Heart left ventricle (tissue), 16 donors: ENCODE measurements at regions not wholly inside any gene's neighbourhood (a gene's known extent, or its start where the extent isn't known, plus 50 kb on each side); places are given as distances from the start of the nearest gene placed in this dataset.

Source experiments
- ATAC-seq, 4 donors: fragments of 200-7000 bp; cut with Tn5 transposase; one replicate each; pipeline ENCODE4 v1.9.1; 2020 to 2022; ENCODE audit warnings: moderate library complexity in 4 of 4, mild to moderate bottlenecking in 3 of 4, moderate number of reproducible peaks in 1 of 4
- DNase-seq, 5 donors: peaks; one replicate each; pipeline ENCODE4 v3.0.0-alpha.2; 2020
- H3K27ac ChIP-seq, 12 donors: fragments of 200-600 bp; sonication (generic) in 4 of 12; one replicate each; pipeline versions ENCODE4 v1.5.0 to v1.8.0; 2016 to 2022; ENCODE audit warnings: mild to moderate bottlenecking in 2 of 12
- H3K27me3 ChIP-seq, 9 donors: fragments of 200-600 bp; sonication (generic) in 2 of 9; one replicate each; pipeline versions ENCODE4 v1.5.1 to v1.8.0; 2016 to 2022; ENCODE audit warnings: mild to moderate bottlenecking in 3 of 9
- H3K36me3 ChIP-seq, 9 donors: fragments of 200-600 bp; sonication (generic) in 2 of 9; one replicate each; pipeline versions ENCODE4 v1.5.0 to v1.8.0; 2018 to 2022; ENCODE audit warnings: mild to moderate bottlenecking in 2 of 9
- H3K4me1 ChIP-seq, 12 donors: fragments of 200-600 bp; sonication (generic) in 4 of 12; one replicate each; pipeline versions ENCODE4 v1.5.0 to v1.8.0; 2016 to 2022; ENCODE audit warnings: mild to moderate bottlenecking in 3 of 12
- H3K4me3 ChIP-seq, 12 donors: fragments of 200-600 bp; sonication (generic) in 4 of 12; one replicate each; pipeline versions ENCODE4 v1.5.0 to v1.8.0; 2017 to 2022; ENCODE audit warnings: mild to moderate bottlenecking in 9 of 12, moderate library complexity in 4 of 12
- H3K9me3 ChIP-seq, 12 donors: fragments of 200-600 bp; sonication (generic) in 4 of 12; one replicate each; pipeline versions ENCODE4 v1.5.0 to v1.8.0; 2016 to 2022; ENCODE audit warnings: mild to moderate bottlenecking in 1 of 12
- CTCF ChIP-seq, 12 donors: fragments of 200-600 bp; sonication (generic) in 4 of 12; IDR thresholded peaks; one replicate each; pipeline versions ENCODE4 v1.5.0 to v1.8.0; 2018 to 2022; ENCODE audit warnings: antibody characterized with exemption in 12 of 12, mild to moderate bottlenecking in 5 of 12
- POLR2A ChIP-seq, 2 donors: fragments of 450-650 bp; IDR thresholded peaks; one replicate each; pipeline ENCODE4 v1.6.1; 2017; ENCODE audit warnings: antibody characterized with exemption in 2 of 2, mild to moderate bottlenecking in 2 of 2, moderate library complexity in 2 of 2
- WGBS, 4 donors: extraction: QIAGEN DNeasy Blood & Tissue Kit in 2 of 4; methylation state at CpG; one replicate each; pipeline versions ENCODE4 v1.1.5 to v1.1.7; 2013 to 2018; 5-methylcytosine and 5-hydroxymethylcytosine counted together
- intact Hi-C, 10 donors: fragments of 100-400 bp; cut with DNase I; formaldehyde crosslinking; loops; one replicate each; pipeline versions ENCODE4 v1.11.1 to v1.14.2; 2022
- donor health status: ischemic (EF 13 %, LVEDD 7.1; RV severe dilation, severe dysfunction).
- donor health status: healthy with polysubstance abuse.
- donor health status: DM: no; HTN: yes; CAD: no.
- donor health status: DM: no; HTN: no; CAD: no.
- donor health status: ischemic (EF 25% LVEDD 6.9; RV normal size, moderate dysfunction).
- donor health status: ischemic (EF 25% LVEDD 5.7; RV mildly dilated, moderate dysfunction).
- donor health status: healthy.
- donor health status: DM: yes; HTN: yes; CAD: no.
- donor health status: ischemic (EF 35%, LVEDD 5.7; RV mildly dilated, moderate dysfunction).
- donor health status: nonischemic (EF 11% LVEDD 7.7; RV severe dilation, severe dysfunction).
- donor health status: DM: yes; HTN: yes; CAD: no.
- donor health status: PGD.
- donor health status: ischemic (EF 29% LVEDD 5.4; RV normal size, mild dysfunction).
- donor health status: nonischemic (EF 23%, LVEDD 6.1; RV moderate dilation, normal function).

GRCh38 chr5:60356745-60357144 lies 343.2 kb downstream of the DEPDC1B start:
- ATAC-seq (no peak), DNase-seq (no peak)
- WGBS, 4 donors: 59 to 72% (median 67%) methylated on average over 2 of the region's 2 CpGs
- Histone ChIP-seq H3K36me3 (no peaks in the 10 kb centered on the region), H3K27me3 (no peaks in the 10 kb centered on the region), H3K27ac (no peak overlapping the region), H3K9me3 (no peaks in the 10 kb centered on the region), H3K4me1 (no peaks in the 10 kb centered on the region), H3K4me3 (no peak overlapping the region)
- TF ChIP-seq CTCF (IDR thresholded peaks at IDR 0.05): no peak
- TF ChIP-seq POLR2A (IDR thresholded peaks at IDR 0.05): no peak
- intact Hi-C loops: loop anchor here in 1 of 10 donors (2.0 kb wide), 1 partner anchor 40 kb away; no protein-coding TSS in a partner anchor

- peaks cover 0 to 7% (median 0%) of the 10 kb centered on the region in 12 donors for H3K9me3 ChIP-seq
- TF ChIP-seq CTCF (IDR thresholded peaks at IDR 0.05) (no peak), POLR2A (IDR thresholded peaks at IDR 0.05) (no peak)
- H3K36me3 ChIP-seq: no peaks in the 10 kb centered on the region
- DNase-seq (no peak), ATAC-seq (no peak)
- H3K4me3 ChIP-seq: no peak overlapping the region
- no peak overlapping the region for H3K27ac ChIP-seq
- H3K27me3 ChIP-seq: no peaks in the 10 kb centered on the region
- intact Hi-C loops: no loop called here
- H3K4me1 ChIP-seq: no peaks in the 10 kb centered on the region
These were observed 344.8 kb downstream of the DEPDC1B start for GRCh38 chr5:60355181-60355580.

- no peaks in the 10 kb centered on the region for H3K4me1 ChIP-seq
- H3K4me3 ChIP-seq: no peak overlapping the region
- H3K27me3 ChIP-seq: no peaks in the 10 kb centered on the region
- peaks cover 0 to 7% (median 0%) of the 10 kb centered on the region in 12 donors for H3K9me3 ChIP-seq
- no peak for TF ChIP-seq CTCF (IDR thresholded peaks at IDR 0.05)
- no peak for TF ChIP-seq POLR2A (IDR thresholded peaks at IDR 0.05)
- no peak overlapping the region for H3K27ac ChIP-seq
- WGBS, 4 donors: 86 to 100% (median 89%) methylated on average over 1 of the region's 1 CpG
- intact Hi-C loops: no loop called here
- no peak for DNase-seq
- no peaks in the 10 kb centered on the region for H3K36me3 ChIP-seq
- ATAC-seq: no peak
These were observed 345.7 kb downstream of the DEPDC1B start for GRCh38 chr5:60354311-60354710.

- TF ChIP-seq CTCF (IDR thresholded peaks at IDR 0.05): no peak
- no peak for TF ChIP-seq POLR2A (IDR thresholded peaks at IDR 0.05)
- H3K4me1 ChIP-seq: no peaks in the 10 kb centered on the region
- ATAC-seq: no peak
- intact Hi-C loops: no loop called here
- H3K27me3 ChIP-seq: no peaks in the 10 kb centered on the region
- 69 to 85% (median 81%) methylated on average over 1 of the region's 1 CpG for WGBS, 4 donors
- H3K9me3 ChIP-seq: peaks cover 0 to 7% (median 0%) of the 10 kb centered on the region in 12 donors
- DNase-seq: no peak
- H3K4me3 ChIP-seq: no peak overlapping the region
- no peaks in the 10 kb centered on the region for H3K36me3 ChIP-seq
- H3K27ac ChIP-seq: no peak overlapping the region
These were observed 346.9 kb downstream of the DEPDC1B start for GRCh38 chr5:60352992-60353599.
